ENCODE measurements at regions not wholly inside any gene's neighbourhood (a gene's known extent, or its start where the extent isn't known, plus 50 kb on each side); places are given as distances from the start of the nearest gene placed in this dataset.

DNA sequence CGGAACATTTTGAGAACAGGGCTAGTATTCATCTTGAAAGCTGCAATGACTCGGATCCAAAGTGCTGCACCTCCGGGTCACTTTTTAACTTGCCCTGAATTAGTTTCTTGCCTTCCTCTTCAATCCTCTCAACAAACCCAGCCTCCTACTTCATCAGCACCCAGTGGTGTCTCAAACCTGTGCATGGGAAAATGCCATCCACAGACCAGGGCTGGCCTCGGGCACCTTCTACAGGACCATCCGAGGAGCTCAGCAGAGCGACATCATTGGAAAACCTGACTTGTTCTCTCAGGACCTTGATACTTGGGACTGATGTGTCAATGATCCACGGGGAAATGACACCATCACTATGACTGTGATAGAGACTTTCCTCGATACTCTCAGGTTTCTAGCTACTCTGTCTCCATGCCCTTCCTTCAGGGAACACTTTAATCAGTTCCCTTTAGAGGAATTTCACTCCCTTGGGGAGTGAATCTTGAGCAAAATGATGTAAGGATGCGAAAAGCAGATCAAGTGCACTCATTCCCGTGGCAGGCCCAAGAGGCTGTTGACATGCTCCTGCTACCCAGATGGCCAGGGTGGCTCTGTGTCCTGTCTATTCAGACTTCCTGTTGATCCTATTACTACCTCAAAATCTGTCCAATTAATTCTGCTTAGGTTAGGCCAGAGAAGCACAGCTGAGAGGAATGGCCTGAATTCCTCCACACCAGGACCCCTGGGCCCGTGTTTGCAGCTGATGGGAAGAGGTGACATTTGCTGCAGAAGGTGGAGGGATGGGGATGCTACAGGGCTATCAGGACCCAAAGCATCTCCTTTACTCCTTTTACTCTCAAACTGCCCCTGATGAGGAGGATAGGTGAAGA lies 96.5 kb upstream of the SLC25A48 start:
- no peak for TF ChIP-seq POLR2AphosphoS5 (IDR thresholded peaks at IDR 0.05)
- TF ChIP-seq, protein P1, sequence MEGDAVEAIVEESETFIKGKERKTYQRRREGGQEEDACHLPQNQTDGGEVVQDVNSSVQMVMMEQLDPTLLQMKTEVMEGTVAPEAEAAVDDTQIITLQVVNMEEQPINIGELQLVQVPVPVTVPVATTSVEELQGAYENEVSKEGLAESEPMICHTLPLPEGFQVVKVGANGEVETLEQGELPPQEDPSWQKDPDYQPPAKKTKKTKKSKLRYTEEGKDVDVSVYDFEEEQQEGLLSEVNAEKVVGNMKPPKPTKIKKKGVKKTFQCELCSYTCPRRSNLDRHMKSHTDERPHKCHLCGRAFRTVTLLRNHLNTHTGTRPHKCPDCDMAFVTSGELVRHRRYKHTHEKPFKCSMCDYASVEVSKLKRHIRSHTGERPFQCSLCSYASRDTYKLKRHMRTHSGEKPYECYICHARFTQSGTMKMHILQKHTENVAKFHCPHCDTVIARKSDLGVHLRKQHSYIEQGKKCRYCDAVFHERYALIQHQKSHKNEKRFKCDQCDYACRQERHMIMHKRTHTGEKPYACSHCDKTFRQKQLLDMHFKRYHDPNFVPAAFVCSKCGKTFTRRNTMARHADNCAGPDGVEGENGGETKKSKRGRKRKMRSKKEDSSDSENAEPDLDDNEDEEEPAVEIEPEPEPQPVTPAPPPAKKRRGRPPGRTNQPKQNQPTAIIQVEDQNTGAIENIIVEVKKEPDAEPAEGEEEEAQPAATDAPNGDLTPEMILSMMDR (IDR thresholded peaks at IDR 0.05): no peak

Data from breast epithelium (tissue), 3 donors.